Activated T-cell treated with anti-CD3 and anti-CD28 coated beads for 48 hours (primary cell): ENCODE measurements at regions not wholly inside any gene's neighbourhood (a gene's known extent, or its start where the extent isn't known, plus 50 kb on each side); places are given as distances from the start of the nearest gene placed in this dataset.

ENCODE experiments used
- DNase-seq: peaks from one replicate; pipeline ENCODE4 v3.0.0-alpha.2; 2020; ENCODE audit warnings: low read depth

DNA sequence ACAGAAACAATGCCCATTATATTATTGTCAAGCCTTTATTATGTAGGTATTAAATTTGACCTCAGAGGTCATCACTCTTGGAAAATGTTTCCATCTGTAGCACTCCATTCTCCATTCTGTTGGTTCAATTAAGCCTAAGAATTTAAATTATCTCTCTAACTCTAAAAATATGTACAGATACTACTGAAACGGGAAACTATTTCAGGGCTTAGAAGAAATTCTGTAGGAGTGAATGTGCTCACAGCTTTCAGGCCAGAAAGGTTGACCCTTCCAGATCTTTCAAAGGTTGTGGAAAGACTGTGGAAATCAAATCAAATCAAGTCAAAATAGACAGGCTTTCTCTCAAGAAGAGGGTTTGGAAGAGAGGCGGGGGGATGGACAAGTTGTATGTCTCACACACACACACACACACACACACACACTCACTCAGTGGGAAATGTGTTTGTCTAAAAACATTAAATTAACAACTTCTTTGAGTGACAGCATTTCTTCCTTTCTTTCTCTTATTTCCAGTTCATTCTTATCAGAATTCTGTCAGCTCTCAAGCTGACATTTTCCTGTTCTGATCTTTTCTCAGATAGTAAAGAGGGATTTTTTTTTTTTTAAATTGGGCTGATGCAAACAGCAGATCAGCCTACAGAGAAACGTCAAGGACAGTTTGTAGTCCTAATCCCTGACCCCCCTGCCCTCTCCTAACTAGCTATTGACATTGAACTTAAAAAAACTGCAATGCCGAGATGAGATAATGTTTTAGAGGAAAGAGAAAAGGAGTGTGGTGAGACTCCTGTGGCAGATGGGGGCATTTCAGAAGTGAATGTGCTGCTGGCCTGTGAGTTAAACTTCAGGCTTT is 139.0 kb upstream of the ZFHX3 start:
- DNase-seq = no peak

DNA sequence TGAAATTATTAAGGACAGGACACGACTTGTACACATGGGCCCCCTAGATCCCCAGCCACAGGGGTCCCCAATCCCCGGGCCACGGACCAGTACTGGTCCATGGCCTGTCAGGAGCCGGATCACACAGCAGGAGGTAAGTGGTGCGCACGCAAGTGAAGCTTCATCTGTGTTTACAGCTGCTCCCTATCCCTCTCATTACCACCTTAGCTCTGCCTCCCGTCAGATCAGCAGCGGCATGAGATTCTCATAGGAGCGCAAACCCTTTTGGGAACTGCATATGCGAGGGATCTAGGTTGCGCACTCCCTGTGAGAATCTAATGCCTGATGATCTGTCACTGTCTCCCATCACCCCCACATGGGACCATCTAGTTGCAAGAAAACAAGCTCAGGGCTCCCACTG is 137.8 kb upstream of the ZFHX3 start:
- no peak for DNase-seq

DNA sequence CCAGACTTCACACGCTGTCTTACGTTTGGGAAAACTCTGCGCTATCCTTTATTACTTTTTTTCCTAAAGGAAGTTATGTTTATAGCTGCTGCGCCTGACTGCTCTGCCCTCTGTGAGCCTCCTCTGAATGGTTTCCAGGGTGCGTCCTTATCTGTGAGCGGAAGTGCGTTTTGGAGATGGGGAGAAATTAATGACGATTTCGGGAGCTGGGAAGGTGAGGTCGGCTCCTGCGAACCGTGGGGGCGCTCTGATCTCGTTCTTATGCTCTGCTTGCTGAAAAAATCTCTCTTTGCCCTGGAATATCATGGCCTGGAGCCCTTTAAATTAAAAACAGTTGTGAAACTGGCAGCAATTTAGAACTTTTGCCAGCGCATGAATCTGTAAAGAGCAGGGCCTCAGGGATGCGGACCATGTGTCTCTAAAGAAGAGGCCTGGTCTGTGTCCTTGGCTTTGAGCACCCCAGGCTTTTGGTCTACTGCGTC is 135.7 kb upstream of the ZFHX3 start:
- DNase-seq = no peak

DNA sequence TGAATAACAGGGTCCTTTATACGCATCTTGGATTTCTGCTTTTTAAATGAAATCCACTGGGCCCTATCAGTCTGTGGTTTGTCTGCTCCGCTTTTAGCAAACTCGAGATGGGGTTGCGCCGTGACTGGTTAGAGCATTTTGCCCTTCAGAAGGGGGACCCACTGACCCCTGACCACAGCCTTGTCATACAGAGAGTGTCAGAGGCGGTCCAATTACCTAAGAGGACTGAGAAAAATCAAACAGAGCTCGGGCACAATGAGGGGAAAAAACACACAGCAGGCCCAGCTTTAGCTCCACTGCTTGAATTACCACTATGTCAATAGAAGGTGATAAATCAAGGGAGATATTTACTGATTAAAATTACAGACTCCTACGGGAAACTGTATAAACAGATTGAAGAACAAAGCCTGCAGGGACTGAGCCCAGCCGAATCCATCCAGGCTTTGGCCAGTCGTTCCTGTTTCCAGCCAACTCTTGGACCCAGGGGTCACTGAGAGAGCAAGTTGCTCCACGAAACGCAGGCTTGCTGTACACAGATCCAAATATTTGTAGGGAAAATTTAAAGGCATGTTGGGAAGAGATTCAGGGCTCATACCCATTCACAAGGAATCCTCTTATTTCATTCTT is 131.9 kb upstream of the ZFHX3 start:
- DNase-seq = no peak

DNA sequence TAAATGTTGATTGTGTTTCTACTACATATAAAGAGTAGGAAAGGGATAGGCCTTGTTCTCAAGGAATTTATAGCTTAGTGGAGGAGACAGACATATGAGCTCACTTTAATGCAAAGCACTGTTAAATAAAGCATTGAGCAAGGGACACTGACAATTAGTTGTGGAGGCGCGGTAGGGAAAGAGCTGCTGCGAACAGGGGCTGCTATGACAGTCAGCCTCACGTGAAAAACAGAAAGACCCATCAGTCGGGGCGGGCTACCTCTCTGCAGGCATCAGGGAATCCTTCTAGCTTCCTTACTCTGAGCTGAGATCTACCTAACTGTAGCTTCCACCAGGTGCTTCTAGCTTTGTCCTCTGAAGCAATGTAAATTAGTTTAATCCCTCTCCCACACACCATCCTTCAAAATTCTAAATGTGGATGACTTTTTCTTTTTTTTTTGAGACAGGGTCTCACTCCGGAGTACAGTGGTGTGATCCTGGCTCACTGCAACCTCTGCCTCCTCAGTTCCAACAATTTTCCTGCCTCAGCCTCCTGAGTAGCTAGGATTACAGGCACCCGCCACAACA is 129.9 kb upstream of the ZFHX3 start:
- DNase-seq = no peak

DNA sequence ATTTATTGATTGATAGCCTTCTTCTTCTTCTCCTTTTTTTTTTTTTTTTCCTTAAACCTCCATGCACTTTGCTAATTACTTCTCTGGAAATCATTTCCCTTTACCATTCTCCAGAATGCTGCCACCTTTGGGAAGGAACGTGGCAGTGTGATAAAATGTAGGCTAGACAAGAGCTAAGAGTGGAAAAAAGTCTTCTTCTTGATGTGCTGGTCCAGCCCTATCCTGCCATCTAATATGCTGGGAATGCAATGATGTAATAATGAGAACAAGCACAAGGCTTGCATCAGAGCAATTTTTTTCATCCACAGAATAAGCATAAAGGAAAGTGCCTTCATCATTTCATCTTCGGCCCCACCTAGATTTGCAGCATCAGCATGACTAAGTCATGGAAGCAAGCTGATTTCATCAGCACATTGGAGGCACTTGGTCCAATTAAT is 128.7 kb upstream of the ZFHX3 start:
- DNase-seq = no peak

DNA sequence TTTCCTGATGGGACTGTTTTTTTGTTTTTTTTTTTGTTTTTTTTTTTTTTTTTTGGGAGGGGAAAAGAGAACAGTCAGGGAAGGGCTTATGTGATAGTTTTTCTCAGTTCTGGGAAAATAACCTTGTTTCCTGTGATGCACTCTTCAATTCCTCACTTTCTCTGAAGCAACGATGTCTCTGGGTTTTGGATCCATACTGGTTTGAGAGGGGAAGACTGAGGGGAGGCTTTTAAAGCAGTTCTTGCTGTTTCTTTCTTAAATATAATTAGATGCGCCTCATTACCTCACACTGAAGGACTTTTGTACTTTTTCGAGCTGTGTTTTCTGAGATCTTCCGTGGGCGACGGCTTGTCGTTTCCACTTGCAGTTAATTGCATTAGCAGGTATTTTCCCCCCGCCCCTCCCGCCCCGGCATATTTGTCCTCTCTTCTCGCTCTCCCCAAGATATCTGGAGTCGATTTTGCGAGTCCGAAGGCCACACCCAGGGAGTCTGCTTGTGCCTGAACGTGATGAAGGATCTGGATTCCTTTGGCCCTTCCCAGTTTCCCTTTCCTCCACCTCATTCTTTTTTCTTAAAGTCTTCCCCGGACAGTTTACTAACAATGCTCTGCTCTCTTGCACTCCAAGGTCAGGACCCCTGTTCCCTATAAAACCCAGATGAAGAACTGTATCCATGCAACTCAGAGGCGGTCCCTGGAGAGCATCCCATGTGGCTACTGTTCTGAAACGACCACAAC is 125.2 kb upstream of the ZFHX3 start:
- DNase-seq = no peak

DNA sequence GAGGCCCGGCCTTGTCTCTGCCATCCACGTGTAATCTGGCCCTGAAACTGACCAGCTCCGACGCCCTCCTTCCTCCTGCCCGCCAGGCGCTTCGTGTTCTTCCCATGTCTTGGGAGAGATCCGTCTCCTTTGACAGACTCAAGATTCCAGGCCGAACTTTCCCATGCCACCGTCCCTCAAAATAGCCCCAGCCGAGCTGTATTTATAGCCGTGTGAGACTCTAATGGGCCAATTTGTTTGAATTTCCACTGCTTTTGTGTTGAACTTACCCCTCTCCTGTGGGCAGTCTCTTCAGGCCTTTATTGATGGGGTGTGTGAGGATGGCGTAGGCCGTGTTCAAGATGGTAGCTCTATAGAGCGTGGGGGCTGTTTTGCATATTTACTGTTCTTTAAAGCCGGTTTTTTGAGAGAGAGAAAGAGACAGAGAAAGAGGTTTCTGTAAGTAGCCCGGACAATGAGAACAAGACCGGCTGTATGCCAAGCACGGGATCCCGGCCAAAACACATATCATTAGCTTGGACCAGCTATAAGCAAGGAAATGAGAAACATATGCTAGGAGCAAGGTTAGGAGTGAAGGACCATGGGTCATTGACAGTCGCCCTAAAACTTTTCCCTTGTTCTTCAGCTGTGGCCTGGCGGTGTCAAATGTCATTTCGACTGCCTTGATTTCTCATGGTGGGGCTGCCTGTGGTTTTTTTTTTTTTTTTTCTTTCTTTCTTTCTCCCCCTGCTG is 124.5 kb upstream of the ZFHX3 start:
- no peak for DNase-seq

DNA sequence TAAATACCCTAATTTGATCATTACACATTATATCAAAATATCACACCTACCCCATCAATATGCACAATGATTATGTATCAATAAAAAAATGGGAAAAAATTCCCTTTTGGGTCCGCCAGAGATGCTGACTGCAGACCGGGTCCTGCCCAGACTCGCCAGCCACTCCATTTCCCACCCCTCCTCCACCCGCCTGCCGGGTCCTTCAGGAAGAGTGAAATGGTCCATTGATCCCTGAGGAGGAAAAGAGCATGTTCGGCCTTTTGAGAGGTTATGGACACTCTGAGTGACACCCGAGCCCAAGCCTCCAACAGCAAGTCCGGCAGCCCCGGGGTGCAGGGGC is 123.9 kb upstream of the ZFHX3 start:
- no peak for DNase-seq

DNA sequence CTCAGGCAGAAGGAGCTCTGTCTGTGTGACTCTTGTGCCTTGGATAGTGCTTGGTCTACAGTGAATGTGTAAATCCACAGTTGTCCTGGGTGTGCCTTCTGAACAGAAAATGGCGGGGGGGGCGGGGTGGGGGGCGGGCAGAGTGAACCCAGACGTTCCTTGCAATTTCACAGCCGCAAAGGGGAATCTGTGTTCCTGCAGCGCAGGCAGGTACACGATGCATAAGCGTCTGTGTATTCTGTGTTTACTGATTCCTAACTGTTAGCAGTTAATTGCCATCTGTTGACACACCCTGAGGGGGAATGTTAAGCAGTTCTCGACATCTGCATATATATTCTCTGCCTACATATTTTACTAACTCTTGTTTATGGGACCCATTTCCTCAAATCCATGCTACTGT is 123.5 kb upstream of the ZFHX3 start:
- no peak for DNase-seq

DNA sequence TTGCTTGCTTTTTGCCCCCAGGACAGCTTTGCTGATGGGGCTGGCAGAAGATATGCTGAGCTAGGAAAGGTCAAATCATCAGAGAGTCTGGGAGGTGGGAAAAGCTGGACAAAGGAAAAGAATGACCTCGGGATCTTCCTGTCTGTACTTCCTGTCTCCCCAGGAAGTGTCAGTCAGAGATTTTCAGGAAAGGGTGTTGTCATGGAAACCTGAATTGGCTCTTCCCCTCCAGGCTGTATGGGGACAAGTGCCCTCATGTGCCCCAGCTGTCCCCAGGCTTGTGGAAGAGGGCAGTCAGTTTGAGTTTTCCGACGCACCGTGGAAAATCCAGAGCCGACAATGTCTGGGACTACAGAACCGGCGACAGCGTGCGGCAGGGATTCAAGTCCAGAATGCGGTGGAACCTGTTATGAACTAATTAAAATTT is 122.7 kb upstream of the ZFHX3 start:
- DNase-seq = no peak

DNA sequence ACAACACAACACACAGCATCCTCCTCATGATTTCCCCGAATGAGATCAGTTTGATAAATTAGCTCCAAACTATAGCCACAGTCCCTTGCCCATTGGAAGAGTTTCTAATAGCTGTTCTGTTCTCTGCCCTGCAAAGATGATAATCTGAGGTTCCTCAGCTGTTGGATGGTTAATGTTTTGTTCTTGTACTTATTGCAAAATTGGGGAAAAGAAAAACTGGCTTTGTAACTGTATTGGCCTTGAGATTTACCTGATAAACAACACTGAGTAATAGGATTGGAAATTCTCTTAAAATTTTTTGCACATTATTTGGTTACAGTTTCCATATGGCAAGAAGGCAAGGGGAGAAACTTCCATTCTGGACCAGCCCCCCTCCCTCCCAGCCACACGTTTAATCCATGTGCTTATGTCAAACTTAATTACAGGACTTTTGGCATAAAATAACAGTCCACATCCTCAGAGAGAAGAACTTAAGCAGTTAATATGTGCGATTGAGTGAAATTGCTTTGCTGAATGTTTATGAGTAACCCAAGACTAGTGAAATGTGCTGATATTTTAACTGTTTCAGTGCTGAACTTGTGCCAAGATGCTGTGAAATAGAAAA is 119.1 kb upstream of the ZFHX3 start:
- DNase-seq = no peak

DNA sequence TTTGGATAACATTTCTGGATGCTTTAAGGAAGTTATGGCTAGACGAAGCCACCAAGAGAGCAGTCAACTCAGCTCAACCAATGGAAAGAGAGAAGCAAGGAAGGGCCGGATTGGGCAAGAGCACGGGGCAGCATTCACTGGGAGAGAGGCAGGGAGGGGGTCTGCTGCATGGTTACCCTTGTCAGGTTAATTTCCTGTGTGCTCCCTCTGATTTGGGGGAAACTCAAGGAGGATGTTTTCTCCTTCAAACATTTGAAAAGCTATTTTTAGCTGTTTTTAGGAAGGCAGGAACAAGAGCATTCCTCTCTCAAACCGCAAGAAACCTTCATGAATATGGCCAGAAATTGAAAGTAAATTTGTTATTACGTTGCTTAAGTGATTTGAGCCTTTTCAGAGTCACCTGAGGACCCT is 118.5 kb upstream of the ZFHX3 start:
- no peak for DNase-seq

DNA sequence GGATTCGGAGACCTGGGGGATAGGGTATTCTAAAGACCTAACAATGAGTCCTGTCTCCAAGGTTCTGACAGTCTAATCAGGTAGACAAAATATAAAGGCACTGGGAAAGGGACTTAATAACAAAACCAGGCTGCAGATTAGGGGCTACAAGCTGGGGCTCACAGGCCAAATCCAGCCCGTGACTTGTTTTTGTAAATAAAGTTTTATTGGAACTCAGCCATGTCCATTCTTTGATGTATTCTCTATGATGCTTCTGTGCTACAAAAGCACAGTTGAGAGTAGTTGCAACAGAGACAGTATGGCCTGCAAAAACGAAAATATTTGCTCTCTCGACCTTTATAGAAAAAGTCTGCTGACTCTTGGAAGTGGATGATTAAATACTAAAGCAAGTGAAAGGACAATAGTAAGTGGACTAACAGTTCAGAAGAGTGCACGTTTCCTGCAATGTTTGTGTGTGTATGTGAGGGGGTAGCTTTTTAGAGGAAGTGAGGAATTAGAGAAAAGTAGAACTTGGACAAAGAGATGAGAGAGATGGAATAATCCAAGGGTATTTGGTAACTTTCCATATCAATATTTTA is 115.4 kb upstream of the ZFHX3 start:
- DNase-seq = no peak

DNA sequence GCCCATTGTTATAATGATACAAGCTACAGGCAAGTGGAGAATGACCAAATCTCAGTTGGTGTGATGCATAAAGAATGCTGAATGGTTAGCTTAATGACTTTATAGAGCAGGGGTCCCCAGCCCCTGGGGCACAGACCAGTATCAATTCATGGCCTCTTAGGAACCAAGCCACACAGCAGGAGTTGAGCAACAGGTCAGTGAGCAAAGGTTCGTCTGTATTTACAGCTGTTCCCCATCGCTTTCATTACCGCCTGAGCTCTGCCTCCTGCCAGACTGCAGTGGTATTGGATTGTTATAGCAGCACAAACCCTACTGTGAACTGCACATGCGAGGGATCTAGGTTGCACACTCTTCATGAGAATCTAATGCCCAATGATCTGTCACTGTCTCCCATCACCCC is 114.0 kb upstream of the ZFHX3 start:
- no peak for DNase-seq

DNA sequence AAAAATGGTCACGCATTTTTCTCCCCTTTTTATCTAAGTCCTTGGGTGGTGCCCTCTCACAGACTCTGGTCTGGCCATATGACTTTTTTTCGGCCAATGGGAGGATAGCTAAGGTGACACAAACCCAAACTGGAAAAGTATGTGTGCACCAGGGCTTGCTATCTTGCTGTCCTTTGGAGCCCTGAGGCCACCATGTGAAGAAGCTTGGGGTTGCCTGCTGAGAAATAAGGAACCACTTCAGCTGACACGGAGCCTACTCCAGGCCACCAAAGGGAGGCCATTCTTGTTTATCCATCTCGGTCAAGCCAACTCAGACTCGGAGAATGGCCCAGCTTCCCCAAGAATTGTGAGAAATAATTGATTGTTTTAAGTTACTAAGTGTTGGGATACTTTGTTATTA is 111.4 kb upstream of the ZFHX3 start:
- no peak for DNase-seq

DNA sequence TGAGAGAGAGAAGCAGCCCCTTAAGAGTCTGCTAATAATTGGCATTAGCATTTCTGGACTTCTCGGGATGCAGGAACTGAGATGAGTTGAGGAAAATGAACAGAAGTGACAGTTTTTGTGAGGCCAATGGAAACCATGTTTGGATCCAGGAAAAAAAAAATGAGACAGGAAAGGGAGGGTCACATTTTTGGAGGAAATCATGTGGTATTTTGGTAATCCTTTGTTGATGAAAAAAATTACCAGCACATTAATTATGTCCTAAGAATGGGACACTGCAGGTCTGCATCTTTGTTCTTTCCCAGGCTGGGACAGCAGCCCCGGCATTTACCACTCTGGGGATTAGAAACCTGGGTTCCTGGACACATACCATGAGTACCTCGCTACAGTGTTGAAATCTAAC is 109.9 kb upstream of the ZFHX3 start:
- no peak for DNase-seq

DNA sequence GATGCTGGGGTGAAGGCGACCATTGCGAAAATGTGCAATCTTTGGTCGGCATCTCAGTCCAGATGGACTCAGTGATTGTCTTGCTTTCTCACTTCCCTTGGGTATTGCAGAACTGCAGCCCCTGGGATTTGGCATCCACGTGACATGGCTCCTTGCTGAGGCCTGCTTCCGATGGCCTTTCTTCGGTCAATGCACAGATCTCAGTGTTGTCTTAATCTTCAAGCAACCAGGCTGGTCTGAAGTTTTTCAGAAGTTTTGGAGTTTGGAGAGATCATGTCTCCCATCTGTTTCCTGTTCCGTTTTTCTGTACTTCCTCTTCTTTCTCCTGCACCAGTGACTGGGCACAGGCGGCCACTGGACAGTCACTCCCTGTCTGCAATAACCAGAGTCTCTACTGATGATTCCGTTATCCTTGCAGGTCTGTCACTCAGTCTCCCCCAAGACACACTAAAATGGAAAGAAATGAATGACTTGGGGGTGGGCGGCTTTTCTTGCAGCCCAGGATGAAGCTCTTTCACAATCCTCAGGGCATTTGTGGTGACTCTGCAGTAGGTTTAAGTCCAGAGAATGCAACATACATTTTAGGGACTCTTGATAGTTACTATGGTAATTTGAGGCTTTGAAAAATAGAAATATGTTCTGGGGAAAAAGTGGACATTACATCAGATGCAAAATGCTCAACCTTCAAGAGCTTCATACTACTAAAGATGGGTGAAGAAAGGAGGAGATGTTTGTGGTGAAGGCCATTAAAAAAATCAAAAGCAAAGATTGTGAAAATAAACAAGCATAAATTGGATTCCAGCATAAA is 106.3 kb upstream of the ZFHX3 start:
- DNase-seq = no peak

DNA sequence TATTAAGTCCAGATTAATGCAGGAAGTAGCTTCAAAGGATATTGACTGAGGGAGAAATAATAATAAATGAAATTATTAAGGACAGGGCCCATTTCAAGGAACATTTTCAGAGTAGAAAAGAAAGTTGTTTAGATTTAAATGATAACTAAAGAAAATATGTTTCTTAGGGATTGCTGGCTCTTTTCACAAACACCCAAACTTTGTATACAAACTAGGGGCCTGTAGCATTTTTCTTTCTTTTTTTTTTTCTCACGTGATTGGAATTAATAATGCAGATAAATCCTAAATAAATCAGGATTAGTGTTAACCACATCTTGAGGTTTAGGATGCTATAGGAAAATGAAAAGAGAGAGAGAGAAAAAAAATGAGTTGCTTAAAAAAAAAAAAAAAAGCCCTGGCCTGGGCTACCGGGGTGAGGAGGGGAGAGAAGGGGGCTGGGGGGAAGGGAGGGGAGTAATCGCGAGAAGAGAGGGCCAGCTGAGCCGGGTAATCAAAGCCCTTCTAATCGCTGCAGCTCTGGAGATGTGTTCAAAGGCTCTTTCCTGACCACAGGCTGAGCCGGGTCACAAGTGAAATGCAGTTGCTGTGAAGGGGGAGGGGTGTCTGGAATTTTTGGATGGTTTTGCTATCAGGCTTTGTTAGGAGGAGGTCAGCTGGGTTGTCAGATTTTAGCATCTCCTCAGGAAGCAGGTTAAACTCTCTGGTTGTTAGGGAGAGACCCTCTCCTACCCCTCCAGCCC is 104.6 kb upstream of the ZFHX3 start:
- DNase-seq = no peak

DNA sequence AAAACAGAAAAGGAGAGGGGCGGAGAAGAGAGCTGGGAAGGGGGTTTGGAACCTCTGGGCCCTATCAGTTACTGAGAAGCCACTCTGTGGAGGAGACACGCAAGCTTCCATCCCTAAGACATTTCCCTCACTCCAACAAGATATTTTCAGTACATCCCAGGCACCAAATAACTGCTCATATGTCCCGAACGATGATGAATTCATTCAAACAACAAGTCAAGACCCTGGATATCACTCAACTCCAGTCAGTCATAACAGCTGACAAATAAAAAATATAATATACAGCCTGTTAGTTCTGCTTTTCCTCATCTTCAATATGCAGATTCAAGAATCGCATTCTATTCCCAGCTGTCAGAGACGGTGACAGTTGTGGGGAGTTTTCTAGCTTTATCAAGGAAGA is 104.0 kb upstream of the ZFHX3 start:
- no peak for DNase-seq
